Endothelial cell of umbilical vein (primary cell): ENCODE measurements at regions not wholly inside any gene's neighbourhood (a gene's known extent, or its start where the extent isn't known, plus 50 kb on each side); places are given as distances from the start of the nearest gene placed in this dataset.

ENCODE experiments used
- BruUV-seq: library from RNA; stranded (reverse); fragments of 400-500 nt; replicated peaks from 2 replicates; lab custom pipeline; 2021; lab: Mats Ljungman, UMichigan
- CTCF ChIA-PET: fragments of 300-600, 350-600 bp; sonication (Branson Sonifier 250); formaldehyde crosslinking; loops from one replicate; lab custom pipeline; 2021; ENCODE audit warnings: antibody characterized with exemption, inconsistent platforms; lab: Charles Lee
- POLR2A ChIA-PET: fragments of 300-600, 350-600 bp; sonication (Branson Sonifier 250); formaldehyde crosslinking; loops from one replicate; lab custom pipeline; 2021; ENCODE audit warnings: antibody characterized with exemption, inconsistent platforms; lab: Charles Lee
- DNase-seq: peaks from one replicate; pipeline ENCODE4 v3.0.0-alpha.2; 2011; ENCODE audit warnings: low read depth, low spot score
- FAIRE-seq: peaks from 2 replicates; lab custom pipeline; 2011; peaks lifted over from hg19 to GRCh38; lab: Jason Lieb, UNC
- H2AFZ ChIP-seq: 2 replicates; pipeline ENCODE4 v1.6.0; 2012; ENCODE audit warnings: low read depth, low read length, control low read depth, inconsistent platforms
- H3K27ac ChIP-seq: 2 replicates; pipeline ENCODE4 v1.5.1; 2011; ENCODE audit warnings: low read depth, mild to moderate bottlenecking, control low read depth, low read length, moderate library complexity; ENCODE audit not compliant: insufficient read depth
- H3K27me3 ChIP-seq, 2 experiments: 2 replicates each; pipeline versions ENCODE4 v1.6.0 to v1.6.1; 2011; ENCODE audit warnings: low read length in 2 of 2, mixed read lengths in 1 of 2; ENCODE audit not compliant: control insufficient read depth in 2 of 2, insufficient read depth in 2 of 2
- H3K36me3 ChIP-seq, 2 experiments: 2 replicates in 1 of 2; 3 replicates in 1 of 2; pipeline ENCODE4 v1.5.1; 2011; ENCODE audit warnings: low read length in 2 of 2, mild to moderate bottlenecking in 1 of 2, moderate library complexity in 1 of 2; ENCODE audit not compliant: control insufficient read depth in 2 of 2, insufficient read depth in 2 of 2; ENCODE audit errors: extremely low read depth in 1 of 2
- H3K4me1 ChIP-seq: 3 replicates; pipeline ENCODE4 v1.5.1; 2011; ENCODE audit warnings: mild to moderate bottlenecking, low read length; ENCODE audit not compliant: control insufficient read depth, insufficient read depth; ENCODE audit errors: extremely low read depth
- H3K4me2 ChIP-seq: 2 replicates; pipeline ENCODE4 v1.6.1; 2011; ENCODE audit warnings: low read length, control low read depth, mixed read lengths; ENCODE audit not compliant: insufficient read depth
- H3K4me3 ChIP-seq, 3 experiments: fragments of 200-600 bp in 1 of 3; sonication (generic), shearing (Covaris generic) in 1 of 3; replicated peaks in 1 of 3; 2 replicates each; pipeline ENCODE4 v1.5.1; 2011 to 2016; ENCODE audit warnings: control low read depth in 3 of 3, low read length in 3 of 3, mild to moderate bottlenecking in 2 of 3, inconsistent platforms in 1 of 3, low read depth in 1 of 3, moderate library complexity in 1 of 3; ENCODE audit not compliant: insufficient read depth in 1 of 3
- H3K79me2 ChIP-seq: 2 replicates; pipeline ENCODE4 v1.6.0; 2012; ENCODE audit warnings: low read length, inconsistent platforms; ENCODE audit not compliant: control insufficient read depth, insufficient read depth
- H3K9ac ChIP-seq: replicated peaks from 2 replicates; pipeline ENCODE3; 2011; ENCODE audit warnings: low read length, control low read depth; ENCODE audit not compliant: insufficient read depth; ENCODE audit errors: extremely low read depth
- H3K9me1 ChIP-seq: replicated peaks from 3 replicates; pipeline ENCODE4 v1.6.0; 2011; ENCODE audit warnings: mild to moderate bottlenecking, low read length; ENCODE audit not compliant: control insufficient read depth, insufficient read depth; ENCODE audit errors: extremely low read depth
- H3K9me3 ChIP-seq: replicated peaks from 2 replicates; pipeline ENCODE4 v1.5.1; 2012; ENCODE audit warnings: low read length, inconsistent platforms; ENCODE audit not compliant: control insufficient read depth, insufficient read depth
- H4K20me1 ChIP-seq: replicated peaks from 2 replicates; pipeline ENCODE3; 2011; ENCODE audit warnings: mild to moderate bottlenecking, low read length; ENCODE audit not compliant: control insufficient read depth, insufficient read depth; ENCODE audit errors: extremely low read depth
- EZH2 ChIP-seq: IDR thresholded peaks from 2 replicates; pipeline ENCODE4 v1.6.1; 2012; ENCODE audit warnings: borderline replicate concordance, low read depth, mild to moderate bottlenecking, moderate library complexity, low read length, inconsistent platforms; ENCODE audit not compliant: severe bottlenecking
- FOS ChIP-seq: IDR thresholded peaks from 2 replicates; pipeline ENCODE4 v1.6.1; 2011; ENCODE audit warnings: mild to moderate bottlenecking, low read length, moderate library complexity, borderline replicate concordance; ENCODE audit not compliant: insufficient read depth
- GATA2 ChIP-seq: IDR thresholded peaks from 2 replicates; pipeline ENCODE4 v1.7.0; 2011; ENCODE audit warnings: low read depth, mild to moderate bottlenecking, moderate library complexity, mixed read lengths, low read length; ENCODE audit not compliant: insufficient read length, insufficient read depth
- JUN ChIP-seq: IDR thresholded peaks from 2 replicates; pipeline ENCODE4 v1.6.1; 2011; ENCODE audit warnings: borderline replicate concordance, low read depth; ENCODE audit not compliant: insufficient read length, insufficient read depth
- MYC ChIP-seq: IDR thresholded peaks from one replicate; pipeline ENCODE4 v1.6.1; 2011; ENCODE audit warnings: mild to moderate bottlenecking, low read depth, low read length
- POLR2A ChIP-seq: IDR thresholded peaks from 2 replicates; pipeline ENCODE4 v1.6.1; 2012; ENCODE audit warnings: low read depth, mild to moderate bottlenecking, control low read depth, low read length
- dilution Hi-C: fragments of 300-500 bp; cut with MboI; formaldehyde crosslinking; loops from one replicate; pipeline ENCODE4 v1.15.0; 2019; ENCODE audit warnings: low sequenced_read_pairs; ENCODE audit not compliant: extremely low pct_ligation_motif_present
- intact Hi-C: fragments of 100-400 bp; cut with micrococcal nuclease; formaldehyde crosslinking; loops from one replicate; pipeline ENCODE4 v1.10.0; 2022
- TF ChIP-seq, protein P1 (sequence below): IDR thresholded peaks from 2 replicates; pipeline ENCODE4 v1.6.1; 2011; ENCODE audit not compliant: insufficient read depth, insufficient read length
- TF ChIP-seq, protein P2 (sequence below), 2 donors: IDR thresholded peaks; 1 replicate in 1 of 2; 2 replicates in 1 of 2; pipeline ENCODE4 v1.5.1; 2011; ENCODE audit warnings: low read length in 2 of 2, mild to moderate bottlenecking in 2 of 2, moderate library complexity in 2 of 2, control low read depth in 1 of 2, inconsistent platforms in 1 of 2, low read depth in 1 of 2; ENCODE audit not compliant: insufficient read depth in 1 of 2; ENCODE audit errors: extremely low read depth in 1 of 2

- Histone ChIP-seq H3K27me3 (no peaks in the 10 kb centered on the region), H3K9ac (no peak overlapping the region), H2AFZ (no peak overlapping the region), H3K4me2 (no peak overlapping the region), H3K4me1 (no peaks in the 10 kb centered on the region), H3K27ac (no peak overlapping the region), H3K9me3 (no peaks in the 10 kb centered on the region), H3K9me1 (no peaks in the 10 kb centered on the region), H3K79me2 (no peaks in the 10 kb centered on the region), H4K20me1 (no peaks in the 10 kb centered on the region), H3K4me3 (no peak overlapping the region), H3K36me3 (no peaks in the 10 kb centered on the region)
- intact Hi-C loops (no loop called here), dilution Hi-C loops (no loop called here)
- ChIA-PET POLR2A (no interaction called here), CTCF (interaction anchor here (1.0 to 1.6 kb wide), 3 partner anchors 11 to 334 kb away, joined by 3 to 5 read pairs (median 4); no protein-coding TSS in a partner anchor)
- TF ChIP-seq EZH2 = no peak
- no peak for TF ChIP-seq FOS
- no peak for TF ChIP-seq GATA2
- TF ChIP-seq, protein P1, sequence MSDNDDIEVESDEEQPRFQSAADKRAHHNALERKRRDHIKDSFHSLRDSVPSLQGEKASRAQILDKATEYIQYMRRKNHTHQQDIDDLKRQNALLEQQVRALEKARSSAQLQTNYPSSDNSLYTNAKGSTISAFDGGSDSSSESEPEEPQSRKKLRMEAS = no peak
- TF ChIP-seq POLR2A = no peak
- TF ChIP-seq, protein P2, sequence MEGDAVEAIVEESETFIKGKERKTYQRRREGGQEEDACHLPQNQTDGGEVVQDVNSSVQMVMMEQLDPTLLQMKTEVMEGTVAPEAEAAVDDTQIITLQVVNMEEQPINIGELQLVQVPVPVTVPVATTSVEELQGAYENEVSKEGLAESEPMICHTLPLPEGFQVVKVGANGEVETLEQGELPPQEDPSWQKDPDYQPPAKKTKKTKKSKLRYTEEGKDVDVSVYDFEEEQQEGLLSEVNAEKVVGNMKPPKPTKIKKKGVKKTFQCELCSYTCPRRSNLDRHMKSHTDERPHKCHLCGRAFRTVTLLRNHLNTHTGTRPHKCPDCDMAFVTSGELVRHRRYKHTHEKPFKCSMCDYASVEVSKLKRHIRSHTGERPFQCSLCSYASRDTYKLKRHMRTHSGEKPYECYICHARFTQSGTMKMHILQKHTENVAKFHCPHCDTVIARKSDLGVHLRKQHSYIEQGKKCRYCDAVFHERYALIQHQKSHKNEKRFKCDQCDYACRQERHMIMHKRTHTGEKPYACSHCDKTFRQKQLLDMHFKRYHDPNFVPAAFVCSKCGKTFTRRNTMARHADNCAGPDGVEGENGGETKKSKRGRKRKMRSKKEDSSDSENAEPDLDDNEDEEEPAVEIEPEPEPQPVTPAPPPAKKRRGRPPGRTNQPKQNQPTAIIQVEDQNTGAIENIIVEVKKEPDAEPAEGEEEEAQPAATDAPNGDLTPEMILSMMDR (IDR thresholded peaks at IDR 0.05; ENCODE audit: extremely low read depth in 1 of 2, insufficient read depth in 1 of 2, low read depth in 1 of 2, low read length in 2 of 2) = no peak
- TF ChIP-seq JUN = no peak
- TF ChIP-seq MYC = no peak
- no peak for DNase-seq
- no peak for FAIRE-seq
- no TSS peak for BruUV-seq
Observed at GRCh38 chr10:54853883-54854282, 52.9 kb upstream of the PCDH15 start.
